ENCODE measurements at regions not wholly inside any gene's neighbourhood (a gene's known extent, or its start where the extent isn't known, plus 50 kb on each side); places are given as distances from the start of the nearest gene placed in this dataset.

DNA sequence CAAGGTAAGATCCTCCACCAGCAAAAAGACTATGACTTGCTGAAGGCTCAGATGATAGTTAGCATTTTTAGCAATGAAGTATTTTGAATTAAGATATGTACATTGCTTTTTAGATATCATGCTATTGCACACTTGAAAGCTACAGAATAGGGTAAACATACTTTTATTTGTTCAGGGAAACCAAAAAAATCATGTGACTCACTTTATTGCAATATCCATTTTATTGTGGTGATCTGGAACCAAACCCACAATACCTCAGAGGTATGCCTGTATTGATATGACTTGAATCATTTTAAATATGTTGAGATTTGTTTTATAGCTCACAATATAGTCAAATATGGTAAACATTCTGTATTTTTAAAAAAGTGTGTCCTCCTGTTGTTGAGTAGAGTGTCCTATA is 96.1 kb downstream of the DIO3 start:
- no peak overlapping the region for H4K5ac ChIP-seq (ENCODE audit: insufficient read length, low read depth, low read length)
- no peak overlapping the region for H2BK20ac ChIP-seq (ENCODE audit: low read length)
- ChIA-PET CTCF (ENCODE audit: partially characterized antibody) (no interaction called here), POLR2A (ENCODE audit: partially characterized antibody) (no interaction called here)
- H3K4me1 ChIP-seq (replicated peaks in 1 of 4; ENCODE audit: control insufficient read depth in 3 of 4, insufficient read depth in 4 of 4, low read length in 3 of 4), result no peaks in the 10 kb centered on the region
- H3K9ac ChIP-seq (replicated peaks in 1 of 4; ENCODE audit: extremely low read depth in 1 of 4, low read depth in 3 of 4, low read length in 3 of 4), result no peak overlapping the region
- no peak overlapping the region for H2AK5ac ChIP-seq (ENCODE audit: low read depth, low read length)
- no peak overlapping the region for H3K18ac ChIP-seq (ENCODE audit: extremely low read depth, low read length)
- H3K9me3 ChIP-seq (ENCODE audit: insufficient read depth in 2 of 2, low read depth in 1 of 2, low read length in 1 of 2), result no peaks in the 10 kb centered on the region
- no peak overlapping the region for H2BK120ac ChIP-seq (replicated peaks; ENCODE audit: low read depth, low read length)
- H2BK15ac ChIP-seq (ENCODE audit: low read length), result no peak overlapping the region
- H4K91ac ChIP-seq (replicated peaks; ENCODE audit: insufficient read length, low read length), result no peak overlapping the region
- no peak overlapping the region for H3K14ac ChIP-seq (ENCODE audit: insufficient read length)
- H2BK5ac ChIP-seq (ENCODE audit: low read depth, low read length), result no peak overlapping the region
- no peaks in the 10 kb centered on the region for H3K36me3 ChIP-seq (ENCODE audit: control insufficient read depth in 2 of 4, insufficient read depth in 4 of 4, low read length in 3 of 4)
- H2BK12ac ChIP-seq (ENCODE audit: low read depth, low read length), result no peak overlapping the region
- no peaks in the 10 kb centered on the region for H3K79me1 ChIP-seq (ENCODE audit: low read depth, low read length)
- no peak overlapping the region for H4K8ac ChIP-seq (ENCODE audit: extremely low read depth, insufficient read depth, low read length)
- H3K27ac ChIP-seq (ENCODE audit: low read depth, low read length), result no peak overlapping the region
- no peak overlapping the region for H3K23ac ChIP-seq (ENCODE audit: insufficient read length)
- TF ChIP-seq SP4 (IDR thresholded peaks at IDR 0.05; ENCODE audit: low read length), result no peak
- TF ChIP-seq, protein P1, sequence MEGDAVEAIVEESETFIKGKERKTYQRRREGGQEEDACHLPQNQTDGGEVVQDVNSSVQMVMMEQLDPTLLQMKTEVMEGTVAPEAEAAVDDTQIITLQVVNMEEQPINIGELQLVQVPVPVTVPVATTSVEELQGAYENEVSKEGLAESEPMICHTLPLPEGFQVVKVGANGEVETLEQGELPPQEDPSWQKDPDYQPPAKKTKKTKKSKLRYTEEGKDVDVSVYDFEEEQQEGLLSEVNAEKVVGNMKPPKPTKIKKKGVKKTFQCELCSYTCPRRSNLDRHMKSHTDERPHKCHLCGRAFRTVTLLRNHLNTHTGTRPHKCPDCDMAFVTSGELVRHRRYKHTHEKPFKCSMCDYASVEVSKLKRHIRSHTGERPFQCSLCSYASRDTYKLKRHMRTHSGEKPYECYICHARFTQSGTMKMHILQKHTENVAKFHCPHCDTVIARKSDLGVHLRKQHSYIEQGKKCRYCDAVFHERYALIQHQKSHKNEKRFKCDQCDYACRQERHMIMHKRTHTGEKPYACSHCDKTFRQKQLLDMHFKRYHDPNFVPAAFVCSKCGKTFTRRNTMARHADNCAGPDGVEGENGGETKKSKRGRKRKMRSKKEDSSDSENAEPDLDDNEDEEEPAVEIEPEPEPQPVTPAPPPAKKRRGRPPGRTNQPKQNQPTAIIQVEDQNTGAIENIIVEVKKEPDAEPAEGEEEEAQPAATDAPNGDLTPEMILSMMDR (IDR thresholded peaks at IDR 0.05; ENCODE audit: control extremely low read depth in 1 of 3, insufficient read depth in 1 of 3, low read depth in 1 of 3, low read length in 3 of 3), result no peak
- no peak for TF ChIP-seq POU5F1 (IDR thresholded peaks at IDR 0.05; ENCODE audit: low read depth, low read length)
- TF ChIP-seq RAD21 (IDR thresholded peaks at IDR 0.05 in 1 of 2, conservative IDR thresholded peaks at IDR 0.05 in 1 of 2; ENCODE audit: low read depth in 2 of 2, low read length in 2 of 2), result no peak
- no peak for TF ChIP-seq TEAD4 (IDR thresholded peaks at IDR 0.05; ENCODE audit: low read depth, low read length)
- no peak for TF ChIP-seq POLR2AphosphoS5 (IDR thresholded peaks at IDR 0.05; ENCODE audit: low read depth, low read length)
- TF ChIP-seq, protein P2, sequence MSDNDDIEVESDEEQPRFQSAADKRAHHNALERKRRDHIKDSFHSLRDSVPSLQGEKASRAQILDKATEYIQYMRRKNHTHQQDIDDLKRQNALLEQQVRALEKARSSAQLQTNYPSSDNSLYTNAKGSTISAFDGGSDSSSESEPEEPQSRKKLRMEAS (IDR thresholded peaks at IDR 0.05), result no peak
- no peak for TF ChIP-seq MAFK (IDR thresholded peaks at IDR 0.05; ENCODE audit: low read depth, low read length)
- no peak for TF ChIP-seq TAF1 (IDR thresholded peaks at IDR 0.05; ENCODE audit: low read depth, low read length)
- TF ChIP-seq SAP30 (IDR thresholded peaks at IDR 0.05; ENCODE audit: insufficient read depth, insufficient replicate concordance, low read length), result no peak
- TF ChIP-seq PHF8 (conservative IDR thresholded peaks at IDR 0.05; ENCODE audit: low read depth, low read length), result no peak
- no peak for TF ChIP-seq NANOG (IDR thresholded peaks at IDR 0.05; ENCODE audit: insufficient read depth, low read depth, low read length, poor library complexity, severe bottlenecking)
- H3K4ac ChIP-seq (replicated peaks; ENCODE audit: insufficient read length, low read depth, low read length), result no peak overlapping the region
- H3K56ac ChIP-seq (replicated peaks; ENCODE audit: insufficient read length, low read depth, low read length), result no peak overlapping the region
- no peaks in the 10 kb centered on the region for H3K79me2 ChIP-seq (ENCODE audit: control insufficient read depth in 1 of 2, insufficient read depth in 2 of 2, low read length in 2 of 2)
- H3K4me3 ChIP-seq (ENCODE audit: extremely low read depth in 1 of 4, insufficient read depth in 2 of 4, low read depth in 3 of 4, low read length in 4 of 4), result no peak overlapping the region
- no peaks in the 10 kb centered on the region for H3K27me3 ChIP-seq (replicated peaks in 1 of 4; ENCODE audit: control insufficient read depth in 3 of 4, extremely low read depth in 1 of 4, insufficient read depth in 3 of 4, low read length in 3 of 4)
- no peaks in the 10 kb centered on the region for H3K23me2 ChIP-seq (ENCODE audit: low read depth, low read length)
- no peaks in the 10 kb centered on the region for H4K20me1 ChIP-seq (replicated peaks in 1 of 2; ENCODE audit: control insufficient read depth in 1 of 2, insufficient read depth in 2 of 2, low read length in 2 of 2)
- FAIRE-seq, result no peak
- DNase-seq (ENCODE audit: low read depth in 1 of 2, low spot score in 2 of 2), result no peak
- no peak overlapping the region for H3K4me2 ChIP-seq (ENCODE audit: insufficient read depth in 1 of 2, low read depth in 2 of 2, low read length in 2 of 2)
- H2AFZ ChIP-seq (ENCODE audit: low read length), result no peak overlapping the region
